22Rv1 (cell line): ENCODE measurements at regions not wholly inside any gene's neighbourhood (a gene's known extent, or its start where the extent isn't known, plus 50 kb on each side); places are given as distances from the start of the nearest gene placed in this dataset.

Experiments
- CTCF ChIP-seq: fragments of 450-650 bp; IDR thresholded peaks from 2 replicates; pipeline ENCODE4 v1.5.1; 2017; ENCODE audit warnings: mild to moderate bottlenecking
- ZFX ChIP-seq: fragments of 450-650 bp; IDR thresholded peaks from 2 replicates; pipeline ENCODE4 v1.6.1; 2017; ENCODE audit warnings: antibody characterized with exemption, borderline replicate concordance

GRCh38 chr2:211241891-211242290 is 685.5 kb downstream of the CPS1 start:
- TF ChIP-seq CTCF: no peak
- no peak for TF ChIP-seq ZFX
